GM23338 (cell line): ENCODE measurements at regions not wholly inside any gene's neighbourhood (a gene's known extent, or its start where the extent isn't known, plus 50 kb on each side); places are given as distances from the start of the nearest gene placed in this dataset.

ENCODE experiments used
- ATAC-seq: fragments of 200-7000 bp; cut with Tn5 transposase; 3 replicates; pipeline ENCODE4 v1.9.1; 2020
- DNase-seq: peaks from one replicate; pipeline ENCODE4 v3.0.0-alpha.2; 2015; ENCODE audit warnings: low spot score
- H2AFZ ChIP-seq: fragments of 200-600 bp; sonication (generic); 2 replicates; pipeline ENCODE4 v1.8.0; 2016; ENCODE audit warnings: antibody characterized with exemption, mild to moderate bottlenecking, moderate library complexity
- H3F3A ChIP-seq: fragments of 200-600 bp; sonication (generic); replicated peaks from 2 replicates; pipeline ENCODE4 v1.8.0; 2017; ENCODE audit warnings: antibody characterized with exemption, mixed run types, low read depth
- H3K27ac ChIP-seq: fragments of 200-600 bp; sonication (generic); 2 replicates; pipeline ENCODE4 v1.6.1; 2016; ENCODE audit warnings: low read depth
- H3K27me3 ChIP-seq: fragments of 200-600 bp; sonication (generic); 2 replicates; pipeline ENCODE4 v1.8.0; 2016; ENCODE audit warnings: mild to moderate bottlenecking, mixed run types, moderate library complexity; ENCODE audit not compliant: insufficient read depth
- H3K36me3 ChIP-seq: fragments of 200-600 bp; sonication (generic); 2 replicates; pipeline ENCODE4 v1.8.0; 2016; ENCODE audit warnings: mild to moderate bottlenecking; ENCODE audit not compliant: insufficient read depth
- H3K4me1 ChIP-seq: fragments of 200-600 bp; sonication (generic); 2 replicates; pipeline ENCODE4 v1.8.0; 2016; ENCODE audit warnings: mild to moderate bottlenecking, moderate library complexity; ENCODE audit not compliant: insufficient read depth
- H3K4me2 ChIP-seq: fragments of 200-600 bp; sonication (generic); 2 replicates; pipeline ENCODE4 v1.7.1; 2017; ENCODE audit warnings: mixed run types
- H3K4me3 ChIP-seq: fragments of 200-600 bp; sonication (generic); 2 replicates; pipeline ENCODE4 v1.6.1; 2016; ENCODE audit warnings: mixed run types
- H3K79me2 ChIP-seq: fragments of 200-600 bp; sonication (generic); replicated peaks from 2 replicates; pipeline ENCODE4 v1.8.0; 2017; ENCODE audit warnings: mild to moderate bottlenecking; ENCODE audit not compliant: insufficient read depth
- H3K9me2 ChIP-seq: fragments of 200-600 bp; sonication (generic); 2 replicates; pipeline ENCODE4 v1.8.0; 2017; ENCODE audit not compliant: insufficient read depth
- H4K20me1 ChIP-seq: fragments of 200-600 bp; sonication (generic); replicated peaks from 2 replicates; pipeline ENCODE4 v1.8.0; 2017; ENCODE audit warnings: mild to moderate bottlenecking; ENCODE audit not compliant: insufficient read depth
- H3K27ac Mint-ChIP-seq: 2 replicates; pipeline ENCODE4 v1.8.0; 2020; ENCODE audit warnings: inconsistent platforms, mild to moderate bottlenecking, moderate library complexity, mixed read lengths
- H3K27me3 Mint-ChIP-seq: 3 replicates; pipeline ENCODE4 v1.8.0; 2022; ENCODE audit warnings: low read depth, mild to moderate bottlenecking, moderate library complexity, mixed read lengths, inconsistent platforms; ENCODE audit not compliant: insufficient read depth, poor library complexity
- H3K36me3 Mint-ChIP-seq: 3 replicates; pipeline ENCODE4 v1.8.0; 2021; ENCODE audit warnings: low read depth, mild to moderate bottlenecking, inconsistent platforms, moderate library complexity, mixed read lengths
- H3K4me1 Mint-ChIP-seq: 3 replicates; pipeline ENCODE4 v1.8.0; 2020; ENCODE audit warnings: mild to moderate bottlenecking, inconsistent platforms, mixed read lengths
- H3K4me3 Mint-ChIP-seq: 3 replicates; pipeline ENCODE4 v1.8.0; 2021; ENCODE audit warnings: moderate library complexity, mild to moderate bottlenecking, inconsistent platforms, mixed read lengths
- H3K9me3 Mint-ChIP-seq: 3 replicates; pipeline ENCODE4 v1.8.0; 2020; ENCODE audit warnings: moderate library complexity, mild to moderate bottlenecking, inconsistent platforms, mixed read lengths
- CTCF ChIP-seq, 2 experiments: fragments of 200-600 bp in 1 of 2; sonication (generic) in 1 of 2; conservative IDR thresholded peaks; 2 replicates each; pipeline versions ENCODE4 v1.5.1 to v1.6.1; 2016 to 2017; ENCODE audit warnings: antibody characterized with exemption in 2 of 2, low read depth in 2 of 2, mild to moderate bottlenecking in 2 of 2, moderate library complexity in 1 of 2
- EZH2 ChIP-seq: fragments of 200-600 bp; sonication (generic); IDR thresholded peaks from one replicate; pipeline ENCODE4 v1.8.0; 2017; ENCODE audit warnings: antibody characterized with exemption, mild to moderate bottlenecking, low read depth; ENCODE audit not compliant: unreplicated experiment
- EZH2phosphoT487 ChIP-seq: fragments of 200-600 bp; sonication (generic); IDR thresholded peaks from one replicate; pipeline ENCODE4 v1.8.1; 2018; ENCODE audit warnings: antibody characterized with exemption; ENCODE audit not compliant: unreplicated experiment
- JUNB ChIP-seq: IDR thresholded peaks from one replicate; pipeline ENCODE4 v1.6.1; 2016; ENCODE audit warnings: antibody characterized with exemption; ENCODE audit not compliant: unreplicated experiment
- NANOG ChIP-seq: IDR thresholded peaks from 2 replicates; pipeline ENCODE4 v1.6.1; 2016; ENCODE audit warnings: antibody characterized with exemption, borderline replicate concordance
- POLR2AphosphoS5 ChIP-seq: IDR thresholded peaks from 2 replicates; pipeline ENCODE4 v1.6.1; 2016; ENCODE audit warnings: antibody characterized with exemption, low read depth
- STAT1 ChIP-seq: IDR thresholded peaks from one replicate; pipeline ENCODE4 v1.6.1; 2016; ENCODE audit warnings: antibody characterized with exemption; ENCODE audit not compliant: unreplicated experiment
- ZNF114 ChIP-seq: fragments of 250-450 bp; sonication (Bioruptor Pico); IDR thresholded peaks from 2 replicates; pipeline ENCODE4 v1.5.0; 2020; ENCODE audit warnings: mild to moderate bottlenecking, moderate library complexity
- ZNF331 ChIP-seq: fragments of 250-450 bp; sonication (Bioruptor Pico); IDR thresholded peaks from 2 replicates; pipeline ENCODE4 v1.5.0; 2020; ENCODE audit warnings: low read depth, mild to moderate bottlenecking, moderate library complexity
- TF ChIP-seq, protein P1 (sequence below): IDR thresholded peaks from one replicate; pipeline ENCODE4 v1.6.1; 2018; ENCODE audit warnings: antibody characterized with exemption; ENCODE audit not compliant: unreplicated experiment
- TF ChIP-seq, protein P2 (sequence below): fragments of 250-450 bp; sonication (Bioruptor Pico); IDR thresholded peaks from 2 replicates; pipeline ENCODE4 v1.5.0; 2020; ENCODE audit warnings: mild to moderate bottlenecking, moderate library complexity
- TF ChIP-seq, protein P3 (sequence below): IDR thresholded peaks from 2 replicates; pipeline ENCODE4 v1.6.1; 2016; ENCODE audit warnings: antibody characterized with exemption

DNA sequence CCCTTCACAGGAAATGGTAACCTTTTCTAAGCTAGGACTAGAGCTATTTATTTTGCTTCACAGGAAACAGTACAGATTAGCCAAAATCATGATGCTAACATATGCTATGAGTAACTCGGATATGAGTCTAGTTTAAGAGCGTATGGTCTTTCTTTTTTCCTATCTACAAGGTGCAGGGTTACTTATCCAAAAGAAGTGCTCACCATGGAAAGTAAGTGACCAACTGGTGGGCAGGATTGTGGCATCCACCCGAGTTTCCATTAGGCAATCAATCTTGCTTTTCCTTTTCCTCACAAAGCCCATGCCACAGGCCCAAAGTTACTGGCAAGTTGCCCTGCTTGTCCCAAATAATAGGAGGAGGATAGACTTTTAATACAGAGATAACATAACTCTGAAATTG, 765.1 kb upstream of the POM121L12 start:
- H3K4me1 ChIP-seq, result no peaks in the 10 kb centered on the region
- H4K20me1 ChIP-seq, result no peaks in the 10 kb centered on the region
- Mint-ChIP-seq H3K4me1 (no peaks in the 10 kb centered on the region), H3K27me3 (peaks cover 2% of the 10 kb centered on the region), H3K27ac (no peak overlapping the region), H3K4me3 (no peak overlapping the region), H3K36me3 (peaks cover 3% of the 10 kb centered on the region; the same call in 2 of the 3 replicates), H3K9me3 (peaks cover 7% of the 10 kb centered on the region; the same call in 1 of the 3 replicates)
- H3F3A ChIP-seq, result no peaks in the 10 kb centered on the region
- peak overlapping the region; percentile 43; the same call in 1 of the 2 replicates for H2AFZ ChIP-seq
- no peaks in the 10 kb centered on the region for H3K27me3 ChIP-seq
- H3K4me3 ChIP-seq, result no peak overlapping the region
- H3K9me2 ChIP-seq, result no peaks in the 10 kb centered on the region
- DNase-seq (no peak), ATAC-seq (no peak)
- H3K27ac ChIP-seq, result no peak overlapping the region
- TF ChIP-seq, protein P1, sequence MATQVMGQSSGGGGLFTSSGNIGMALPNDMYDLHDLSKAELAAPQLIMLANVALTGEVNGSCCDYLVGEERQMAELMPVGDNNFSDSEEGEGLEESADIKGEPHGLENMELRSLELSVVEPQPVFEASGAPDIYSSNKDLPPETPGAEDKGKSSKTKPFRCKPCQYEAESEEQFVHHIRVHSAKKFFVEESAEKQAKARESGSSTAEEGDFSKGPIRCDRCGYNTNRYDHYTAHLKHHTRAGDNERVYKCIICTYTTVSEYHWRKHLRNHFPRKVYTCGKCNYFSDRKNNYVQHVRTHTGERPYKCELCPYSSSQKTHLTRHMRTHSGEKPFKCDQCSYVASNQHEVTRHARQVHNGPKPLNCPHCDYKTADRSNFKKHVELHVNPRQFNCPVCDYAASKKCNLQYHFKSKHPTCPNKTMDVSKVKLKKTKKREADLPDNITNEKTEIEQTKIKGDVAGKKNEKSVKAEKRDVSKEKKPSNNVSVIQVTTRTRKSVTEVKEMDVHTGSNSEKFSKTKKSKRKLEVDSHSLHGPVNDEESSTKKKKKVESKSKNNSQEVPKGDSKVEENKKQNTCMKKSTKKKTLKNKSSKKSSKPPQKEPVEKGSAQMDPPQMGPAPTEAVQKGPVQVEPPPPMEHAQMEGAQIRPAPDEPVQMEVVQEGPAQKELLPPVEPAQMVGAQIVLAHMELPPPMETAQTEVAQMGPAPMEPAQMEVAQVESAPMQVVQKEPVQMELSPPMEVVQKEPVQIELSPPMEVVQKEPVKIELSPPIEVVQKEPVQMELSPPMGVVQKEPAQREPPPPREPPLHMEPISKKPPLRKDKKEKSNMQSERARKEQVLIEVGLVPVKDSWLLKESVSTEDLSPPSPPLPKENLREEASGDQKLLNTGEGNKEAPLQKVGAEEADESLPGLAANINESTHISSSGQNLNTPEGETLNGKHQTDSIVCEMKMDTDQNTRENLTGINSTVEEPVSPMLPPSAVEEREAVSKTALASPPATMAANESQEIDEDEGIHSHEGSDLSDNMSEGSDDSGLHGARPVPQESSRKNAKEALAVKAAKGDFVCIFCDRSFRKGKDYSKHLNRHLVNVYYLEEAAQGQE, result no peak
- TF ChIP-seq NANOG, result no peak
- no peak for TF ChIP-seq EZH2
- TF ChIP-seq EZH2phosphoT487, result no peak
- no peak for TF ChIP-seq JUNB
- TF ChIP-seq CTCF (conservative IDR thresholded peaks at IDR 0.05; ENCODE audit: low read depth in 2 of 2), result no peak
- no peak for TF ChIP-seq ZNF331 (CRISPR knock-in tag)
- no peak for TF ChIP-seq STAT1
- TF ChIP-seq POLR2AphosphoS5, result no peak
- no peak for TF ChIP-seq ZNF114
- TF ChIP-seq, protein P2, sequence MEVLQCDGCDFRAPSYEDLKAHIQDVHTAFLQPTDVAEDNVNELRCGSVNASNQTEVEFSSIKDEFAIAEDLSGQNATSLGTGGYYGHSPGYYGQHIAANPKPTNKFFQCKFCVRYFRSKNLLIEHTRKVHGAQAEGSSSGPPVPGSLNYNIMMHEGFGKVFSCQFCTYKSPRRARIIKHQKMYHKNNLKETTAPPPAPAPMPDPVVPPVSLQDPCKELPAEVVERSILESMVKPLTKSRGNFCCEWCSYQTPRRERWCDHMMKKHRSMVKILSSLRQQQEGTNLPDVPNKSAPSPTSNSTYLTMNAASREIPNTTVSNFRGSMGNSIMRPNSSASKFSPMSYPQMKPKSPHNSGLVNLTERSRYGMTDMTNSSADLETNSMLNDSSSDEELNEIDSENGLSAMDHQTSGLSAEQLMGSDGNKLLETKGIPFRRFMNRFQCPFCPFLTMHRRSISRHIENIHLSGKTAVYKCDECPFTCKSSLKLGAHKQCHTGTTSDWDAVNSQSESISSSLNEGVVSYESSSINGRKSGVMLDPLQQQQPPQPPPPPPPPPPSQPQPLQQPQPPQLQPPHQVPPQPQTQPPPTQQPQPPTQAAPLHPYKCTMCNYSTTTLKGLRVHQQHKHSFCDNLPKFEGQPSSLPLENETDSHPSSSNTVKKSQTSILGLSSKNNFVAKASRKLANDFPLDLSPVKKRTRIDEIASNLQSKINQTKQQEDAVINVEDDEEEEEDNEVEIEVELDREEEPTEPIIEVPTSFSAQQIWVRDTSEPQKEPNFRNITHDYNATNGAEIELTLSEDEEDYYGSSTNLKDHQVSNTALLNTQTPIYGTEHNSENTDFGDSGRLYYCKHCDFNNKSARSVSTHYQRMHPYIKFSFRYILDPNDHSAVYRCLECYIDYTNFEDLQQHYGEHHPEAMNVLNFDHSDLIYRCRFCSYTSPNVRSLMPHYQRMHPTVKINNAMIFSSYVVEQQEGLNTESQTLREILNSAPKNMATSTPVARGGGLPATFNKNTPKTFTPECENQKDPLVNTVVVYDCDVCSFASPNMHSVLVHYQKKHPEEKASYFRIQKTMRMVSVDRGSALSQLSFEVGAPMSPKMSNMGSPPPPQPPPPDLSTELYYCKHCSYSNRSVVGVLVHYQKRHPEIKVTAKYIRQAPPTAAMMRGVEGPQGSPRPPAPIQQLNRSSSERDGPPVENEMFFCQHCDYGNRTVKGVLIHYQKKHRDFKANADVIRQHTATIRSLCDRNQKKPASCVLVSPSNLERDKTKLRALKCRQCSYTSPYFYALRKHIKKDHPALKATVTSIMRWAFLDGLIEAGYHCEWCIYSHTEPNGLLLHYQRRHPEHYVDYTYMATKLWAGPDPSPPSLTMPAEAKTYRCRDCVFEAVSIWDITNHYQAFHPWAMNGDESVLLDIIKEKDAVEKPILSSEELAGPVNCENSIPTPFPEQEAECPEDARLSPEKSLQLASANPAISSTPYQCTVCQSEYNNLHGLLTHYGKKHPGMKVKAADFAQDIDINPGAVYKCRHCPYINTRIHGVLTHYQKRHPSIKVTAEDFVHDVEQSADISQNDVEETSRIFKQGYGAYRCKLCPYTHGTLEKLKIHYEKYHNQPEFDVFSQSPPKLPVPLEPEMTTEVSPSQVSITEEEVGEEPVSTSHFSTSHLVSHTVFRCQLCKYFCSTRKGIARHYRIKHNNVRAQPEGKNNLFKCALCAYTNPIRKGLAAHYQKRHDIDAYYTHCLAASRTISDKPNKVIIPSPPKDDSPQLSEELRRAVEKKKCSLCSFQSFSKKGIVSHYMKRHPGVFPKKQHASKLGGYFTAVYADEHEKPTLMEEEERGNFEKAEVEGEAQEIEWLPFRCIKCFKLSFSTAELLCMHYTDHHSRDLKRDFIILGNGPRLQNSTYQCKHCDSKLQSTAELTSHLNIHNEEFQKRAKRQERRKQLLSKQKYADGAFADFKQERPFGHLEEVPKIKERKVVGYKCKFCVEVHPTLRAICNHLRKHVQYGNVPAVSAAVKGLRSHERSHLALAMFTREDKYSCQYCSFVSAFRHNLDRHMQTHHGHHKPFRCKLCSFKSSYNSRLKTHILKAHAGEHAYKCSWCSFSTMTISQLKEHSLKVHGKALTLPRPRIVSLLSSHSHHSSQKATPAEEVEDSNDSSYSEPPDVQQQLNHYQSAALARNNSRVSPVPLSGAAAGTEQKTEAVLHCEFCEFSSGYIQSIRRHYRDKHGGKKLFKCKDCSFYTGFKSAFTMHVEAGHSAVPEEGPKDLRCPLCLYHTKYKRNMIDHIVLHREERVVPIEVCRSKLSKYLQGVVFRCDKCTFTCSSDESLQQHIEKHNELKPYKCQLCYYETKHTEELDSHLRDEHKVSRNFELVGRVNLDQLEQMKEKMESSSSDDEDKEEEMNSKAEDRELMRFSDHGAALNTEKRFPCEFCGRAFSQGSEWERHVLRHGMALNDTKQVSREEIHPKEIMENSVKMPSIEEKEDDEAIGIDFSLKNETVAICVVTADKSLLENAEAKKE (CRISPR knock-in tag), result no peak
- TF ChIP-seq, protein P3, sequence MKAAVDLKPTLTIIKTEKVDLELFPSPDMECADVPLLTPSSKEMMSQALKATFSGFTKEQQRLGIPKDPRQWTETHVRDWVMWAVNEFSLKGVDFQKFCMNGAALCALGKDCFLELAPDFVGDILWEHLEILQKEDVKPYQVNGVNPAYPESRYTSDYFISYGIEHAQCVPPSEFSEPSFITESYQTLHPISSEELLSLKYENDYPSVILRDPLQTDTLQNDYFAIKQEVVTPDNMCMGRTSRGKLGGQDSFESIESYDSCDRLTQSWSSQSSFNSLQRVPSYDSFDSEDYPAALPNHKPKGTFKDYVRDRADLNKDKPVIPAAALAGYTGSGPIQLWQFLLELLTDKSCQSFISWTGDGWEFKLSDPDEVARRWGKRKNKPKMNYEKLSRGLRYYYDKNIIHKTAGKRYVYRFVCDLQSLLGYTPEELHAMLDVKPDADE, result no peak
- H3K36me3 ChIP-seq, result no peaks in the 10 kb centered on the region
- no peaks in the 10 kb centered on the region for H3K79me2 ChIP-seq
- no peak overlapping the region for H3K4me2 ChIP-seq
